Activated CD4-positive, alpha-beta T cell treated with anti-CD3 and anti-CD28 coated beads for 1 hour (primary cell): ENCODE measurements at regions not wholly inside any gene's neighbourhood (a gene's known extent, or its start where the extent isn't known, plus 50 kb on each side); places are given as distances from the start of the nearest gene placed in this dataset.

ENCODE experiments used
- DNase-seq: peaks from one replicate; pipeline ENCODE4 v3.0.0-alpha.2; 2020

DNA sequence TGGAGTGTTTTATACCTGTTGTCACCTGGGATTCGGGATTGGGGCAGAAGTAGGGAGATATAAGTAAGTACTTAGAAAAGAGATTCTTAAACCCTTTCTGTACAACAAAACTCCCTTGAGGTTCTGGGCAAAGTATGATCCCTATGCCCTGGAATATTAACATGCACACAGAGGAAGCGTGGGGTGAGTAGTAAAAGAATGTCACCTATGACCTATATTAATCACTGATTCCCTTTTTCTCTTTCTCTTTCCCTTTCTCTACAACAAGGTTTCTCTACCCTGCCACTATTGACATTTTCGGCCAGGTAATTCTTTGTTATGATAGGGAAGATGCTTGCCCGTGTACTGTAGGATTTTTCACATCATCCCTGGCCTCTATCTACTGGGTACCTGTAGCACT, 209.7 kb upstream of the PLET1 start:
- no peak for DNase-seq

DNA sequence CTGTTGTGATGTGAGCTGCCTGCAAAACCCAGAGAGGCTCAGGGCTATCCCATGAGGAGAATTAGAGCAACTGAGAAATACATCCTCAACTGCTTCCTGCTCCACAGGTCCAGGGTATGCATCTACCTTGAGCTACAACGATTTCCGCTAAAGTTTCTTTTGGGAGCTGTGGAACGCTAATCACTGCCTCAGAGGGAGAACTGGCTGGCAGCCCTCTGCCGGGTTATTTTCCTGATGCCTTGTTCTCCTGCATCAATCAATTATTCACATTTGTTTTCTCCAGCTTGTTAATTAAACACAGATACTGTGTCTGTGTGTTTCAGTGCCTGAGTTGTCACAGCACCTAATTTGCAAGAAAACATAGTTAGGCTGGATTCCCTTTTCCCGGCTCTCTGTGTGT, 211.1 kb upstream of the PLET1 start:
- DNase-seq, result no peak

DNA sequence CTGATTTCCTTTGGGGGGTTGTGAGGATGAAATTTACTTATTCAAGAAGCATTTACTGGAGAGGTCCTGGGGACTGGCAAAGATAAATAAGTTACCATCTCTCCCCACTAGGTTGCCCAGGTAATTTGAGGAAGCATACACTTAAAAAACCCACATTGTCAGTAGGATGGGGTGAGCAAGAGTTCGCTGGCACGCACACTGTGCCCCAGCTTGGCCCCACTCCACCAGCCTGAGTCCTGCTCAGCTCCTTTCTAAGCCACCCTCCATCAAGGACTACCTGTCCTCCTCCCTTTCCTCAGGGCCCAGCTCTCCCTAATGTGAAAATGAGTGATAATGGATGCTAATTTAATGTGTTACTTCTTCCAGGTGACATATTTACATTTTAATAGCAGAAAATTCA, 216.5 kb upstream of the PLET1 start:
- DNase-seq, result no peak

DNA sequence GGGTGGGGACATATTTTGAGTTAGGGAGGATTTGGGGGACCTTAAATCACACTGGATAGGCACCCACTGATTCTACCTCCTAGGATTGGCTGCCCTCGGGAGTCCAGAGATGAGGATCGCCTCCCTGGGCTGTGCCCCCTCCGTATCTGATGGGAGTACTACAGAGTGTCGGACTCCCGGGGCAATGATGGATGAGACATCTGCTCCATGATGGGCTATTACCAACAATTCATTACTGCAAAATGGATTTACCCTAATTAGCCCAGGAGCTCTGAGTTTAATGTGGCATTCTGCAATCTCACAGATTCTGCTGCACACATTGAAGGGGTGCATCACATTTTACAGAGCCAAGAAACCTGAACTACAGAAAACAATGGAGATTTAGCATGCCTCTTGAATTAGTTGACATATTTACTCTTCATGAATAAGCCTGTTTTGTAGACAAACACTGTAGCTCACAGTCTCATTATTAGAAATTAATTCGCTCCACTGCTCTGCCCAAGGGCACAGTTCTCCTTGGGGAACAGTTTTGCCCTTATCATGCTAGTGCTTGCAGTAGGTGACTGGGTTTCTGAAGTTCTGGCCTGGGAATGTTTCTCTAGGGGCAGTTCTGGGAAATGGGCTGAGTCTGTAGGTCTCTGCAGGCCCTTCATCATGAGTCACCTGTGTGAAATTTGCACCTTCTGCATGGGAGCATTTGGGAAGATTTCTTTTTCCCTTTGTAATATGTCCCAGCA, 217.1 kb upstream of the PLET1 start:
- DNase-seq, result no peak

DNA sequence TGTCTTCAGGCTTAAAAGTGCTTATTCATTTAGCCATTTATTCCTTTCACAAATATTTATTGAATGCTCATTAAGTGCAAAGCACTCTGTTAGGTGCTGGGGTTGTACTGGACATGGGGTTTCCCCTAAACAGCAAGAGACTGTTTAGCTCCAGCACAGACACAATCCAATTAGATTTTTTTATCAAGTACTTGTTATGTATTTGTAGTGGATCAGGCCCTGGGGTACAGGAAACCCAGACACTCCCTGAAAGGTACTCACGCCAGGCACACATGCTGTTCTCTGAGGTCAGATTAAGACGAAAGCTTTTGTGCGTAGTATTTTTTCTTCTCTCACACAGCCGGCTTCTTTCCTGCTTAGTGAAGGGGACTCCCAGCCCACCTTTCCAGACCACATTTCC, 218.1 kb upstream of the PLET1 start:
- DNase-seq, result no peak

DNA sequence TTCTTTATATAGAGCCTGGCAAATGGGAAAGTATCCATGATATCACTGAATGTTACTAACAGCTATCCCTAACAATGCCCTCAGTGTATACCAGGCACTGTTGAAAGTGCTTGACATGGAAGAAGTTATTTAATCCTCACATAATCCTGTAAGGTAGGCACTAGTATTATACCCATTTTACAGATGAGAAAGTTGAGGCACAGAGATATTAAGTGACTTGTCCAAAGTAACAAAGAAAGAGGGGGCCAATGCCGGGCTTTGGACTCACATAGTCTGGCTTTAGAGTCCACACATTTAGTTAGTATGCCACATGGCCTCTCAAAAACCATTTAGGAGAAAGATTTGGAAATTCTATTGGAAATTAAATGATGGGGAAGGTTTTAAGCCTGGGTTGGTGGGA, 220.8 kb upstream of the PLET1 start:
- DNase-seq, result no peak

DNA sequence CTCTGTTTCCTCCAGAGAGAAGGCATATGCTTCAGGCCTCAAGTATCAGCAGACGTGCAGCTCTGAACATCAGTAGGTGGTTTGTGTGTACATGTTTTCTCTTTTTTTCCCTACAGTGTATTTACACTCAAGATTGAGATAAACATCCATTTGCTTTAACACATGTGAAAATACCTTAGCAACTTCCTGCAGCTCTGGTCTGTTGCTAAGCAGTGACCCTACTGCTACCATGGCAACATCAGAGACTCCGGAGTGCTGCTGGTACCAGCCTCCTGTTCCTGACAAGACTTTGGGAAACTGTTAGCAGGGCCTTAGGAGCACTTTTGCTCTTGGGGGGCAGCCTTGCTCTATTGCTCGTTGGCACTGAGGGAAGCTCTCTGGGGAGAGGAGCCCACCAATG, 221.2 kb upstream of the PLET1 start:
- no peak for DNase-seq

DNA sequence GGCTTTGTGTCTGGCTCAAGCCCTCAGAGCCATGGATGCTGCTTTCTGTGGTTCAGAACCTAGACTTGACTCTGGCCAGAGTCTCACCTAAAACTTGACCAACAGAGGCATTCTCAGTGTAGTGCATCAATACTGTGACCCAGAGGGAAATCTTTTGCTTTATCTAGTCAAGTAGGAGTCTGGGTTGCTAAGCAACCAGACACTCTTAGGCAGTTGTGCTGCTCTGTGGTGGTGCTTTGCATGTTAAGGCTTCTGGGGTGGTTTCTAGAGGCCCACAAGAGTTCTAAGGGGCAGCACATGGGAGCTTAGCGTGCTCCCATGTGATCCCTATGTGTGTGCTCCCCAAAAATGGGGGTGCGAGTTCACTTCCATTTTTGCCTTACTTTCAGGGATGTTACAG, 224.6 kb upstream of the PLET1 start:
- DNase-seq, result no peak

DNA sequence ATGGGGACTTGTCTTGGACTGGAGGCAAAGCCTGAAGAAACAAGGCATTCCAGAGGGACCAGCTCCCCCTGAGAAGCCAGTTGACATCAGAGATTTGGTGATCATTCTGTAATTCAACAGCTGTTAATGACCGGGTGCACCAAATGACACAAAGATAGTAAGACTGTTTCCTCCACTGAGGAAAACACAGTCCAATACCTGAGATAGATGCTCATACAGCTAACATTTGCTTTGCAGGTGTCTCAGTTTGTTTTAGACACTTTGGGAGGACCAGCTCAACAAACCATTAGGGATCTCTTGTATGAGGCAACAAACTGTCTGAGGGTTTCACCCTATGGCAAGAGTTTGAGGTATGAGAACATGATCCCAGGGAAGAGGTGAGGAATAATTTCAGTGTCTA, 237.2 kb upstream of the PLET1 start:
- no peak for DNase-seq

DNA sequence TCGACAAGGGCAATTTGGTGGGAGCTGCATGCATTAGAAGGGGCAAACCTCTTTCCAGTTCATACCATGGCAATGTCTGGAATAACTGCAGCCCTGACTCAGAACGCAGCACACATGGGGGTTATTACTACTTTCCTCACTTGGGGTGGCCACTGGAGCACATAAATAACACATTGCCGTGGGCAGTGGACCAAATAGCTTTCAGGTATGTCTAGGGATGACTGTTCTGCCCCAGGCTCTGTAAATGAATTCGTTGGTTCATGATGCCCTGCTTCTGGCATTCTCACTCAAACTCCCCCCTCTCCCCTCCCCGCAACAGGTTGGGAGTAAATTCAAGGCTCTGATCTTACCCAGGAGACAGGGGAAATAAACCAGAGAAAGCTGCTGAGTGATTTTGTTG, 238.0 kb upstream of the PLET1 start:
- DNase-seq, result no peak

DNA sequence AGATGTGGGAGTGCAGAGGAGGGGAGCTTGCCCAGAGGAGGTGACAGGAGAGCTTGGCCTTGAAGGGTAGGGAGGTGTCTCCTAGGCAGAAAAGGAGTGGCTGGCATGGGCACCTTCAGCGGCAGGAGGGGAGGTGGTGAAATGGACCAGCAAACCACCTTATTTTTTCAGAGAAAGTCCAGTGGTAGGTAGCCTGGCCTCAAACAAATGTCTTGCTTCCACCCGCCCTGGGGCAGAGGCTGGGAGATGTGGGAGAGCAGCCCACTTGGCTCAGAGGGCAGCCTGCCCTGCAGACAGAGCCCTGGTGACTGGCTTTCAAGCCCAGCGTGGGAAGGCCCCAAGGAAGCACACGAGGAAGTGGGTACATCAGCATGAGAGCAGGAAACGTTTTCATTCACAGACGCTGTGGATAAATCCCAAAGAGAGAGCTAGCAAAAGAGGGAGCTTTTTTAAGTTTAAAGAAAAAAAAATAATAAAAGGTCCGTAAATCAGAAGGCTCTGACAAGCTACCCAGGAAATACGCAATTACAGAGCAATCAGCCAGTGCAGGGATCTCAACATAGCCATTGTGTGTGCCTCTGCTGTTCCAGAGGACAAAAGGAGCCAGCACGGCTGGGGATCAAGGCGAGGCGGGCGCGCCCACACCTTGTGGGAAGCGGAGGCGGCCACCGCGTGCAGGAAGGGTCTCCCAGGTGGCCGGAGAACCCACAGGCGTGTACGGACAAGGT, 238.7 kb upstream of the PLET1 start:
- no peak for DNase-seq

DNA sequence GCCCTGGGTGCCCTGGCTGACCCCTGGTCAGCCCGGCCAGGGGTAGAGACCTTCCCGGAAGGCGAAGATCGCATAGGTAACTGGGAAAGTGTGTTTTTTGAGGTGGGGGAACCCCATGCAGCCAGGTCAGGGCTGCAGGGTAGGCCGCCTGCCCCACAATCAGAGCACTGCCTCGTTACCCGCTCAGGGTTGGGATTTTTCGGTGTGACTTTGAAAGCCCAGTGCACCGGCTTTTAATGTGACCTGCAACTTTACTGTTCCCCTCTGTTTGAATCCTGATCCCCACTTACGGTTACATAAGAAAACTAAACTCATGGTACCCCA, 239.2 kb upstream of the PLET1 start:
- DNase-seq, result no peak

DNA sequence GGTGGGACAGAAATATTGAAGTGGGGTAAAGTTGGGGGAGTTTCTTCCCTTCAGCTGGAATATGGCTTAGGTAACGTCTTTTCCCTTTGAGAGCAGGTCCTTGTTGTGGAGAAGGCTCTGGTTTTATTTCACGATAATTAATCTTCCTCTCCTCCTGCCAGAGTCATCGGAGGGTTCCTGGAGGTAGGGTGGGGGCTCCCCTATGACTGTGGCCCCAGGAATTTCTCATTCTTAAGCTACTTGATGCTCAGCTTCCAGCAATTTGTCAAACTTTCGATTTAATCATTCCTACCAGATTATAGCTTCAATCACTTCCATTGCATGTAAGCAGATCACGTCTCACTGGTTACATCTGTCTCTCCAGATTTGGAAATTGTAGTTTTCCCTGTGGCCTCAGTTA, 242.8 kb upstream of the PLET1 start:
- DNase-seq, result no peak

DNA sequence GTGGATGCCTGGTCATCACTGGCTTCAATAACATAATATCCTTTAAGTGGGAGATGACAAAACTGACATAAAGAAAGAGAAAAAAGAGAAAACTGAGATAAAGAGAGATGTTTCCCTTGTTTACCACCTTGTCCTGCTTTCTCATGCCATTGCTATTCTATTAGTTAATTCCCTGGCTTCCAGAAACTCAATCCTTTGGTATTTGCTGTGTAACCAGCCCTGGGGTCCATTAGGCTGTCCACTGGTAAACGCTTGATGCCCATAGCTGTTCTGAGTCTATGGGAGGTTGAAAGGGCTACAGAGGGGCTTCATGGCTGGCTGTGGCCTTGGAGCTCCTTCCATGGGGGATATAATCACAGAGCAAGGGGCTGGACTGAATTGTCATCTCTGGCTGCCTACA, 243.4 kb upstream of the PLET1 start:
- DNase-seq, result no peak

DNA sequence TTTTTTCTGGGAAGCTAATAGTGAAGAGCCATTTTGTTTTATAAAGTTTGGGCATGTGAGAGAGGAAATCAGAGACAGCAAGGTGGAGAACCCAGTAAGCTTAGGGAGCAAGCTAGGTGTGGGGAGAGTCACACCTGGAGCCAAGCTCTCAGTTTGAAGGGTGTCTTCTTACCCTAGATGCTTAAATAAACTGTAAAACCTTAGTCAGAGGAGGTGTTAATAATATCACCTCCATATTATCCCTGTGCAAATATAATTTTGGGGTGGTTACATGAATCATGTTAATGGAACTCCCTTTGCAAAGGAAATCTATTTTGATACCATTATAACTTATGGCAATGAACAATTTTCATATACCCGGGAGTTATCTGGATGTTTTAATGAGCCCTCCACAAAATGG, 246.2 kb upstream of the PLET1 start:
- no peak for DNase-seq

DNA sequence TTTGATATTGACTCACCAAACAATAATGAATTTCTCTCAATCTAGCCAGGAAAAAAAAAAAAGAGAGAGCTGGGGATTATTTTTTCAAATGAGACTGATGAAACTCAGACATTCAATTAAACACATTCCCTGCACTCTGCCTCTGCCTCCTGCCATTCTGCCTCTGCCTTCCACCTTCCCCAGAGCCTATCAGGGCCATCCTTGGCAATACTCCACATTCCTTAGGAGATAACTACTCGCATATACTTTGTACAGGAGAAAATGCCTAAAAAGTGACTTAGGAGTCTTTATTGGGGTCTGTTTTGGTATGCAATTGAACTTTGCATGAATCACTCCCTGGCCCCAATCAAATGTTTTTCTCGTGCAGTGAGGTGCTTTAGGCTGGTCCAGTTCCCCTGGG, 246.6 kb upstream of the PLET1 start:
- no peak for DNase-seq

DNA sequence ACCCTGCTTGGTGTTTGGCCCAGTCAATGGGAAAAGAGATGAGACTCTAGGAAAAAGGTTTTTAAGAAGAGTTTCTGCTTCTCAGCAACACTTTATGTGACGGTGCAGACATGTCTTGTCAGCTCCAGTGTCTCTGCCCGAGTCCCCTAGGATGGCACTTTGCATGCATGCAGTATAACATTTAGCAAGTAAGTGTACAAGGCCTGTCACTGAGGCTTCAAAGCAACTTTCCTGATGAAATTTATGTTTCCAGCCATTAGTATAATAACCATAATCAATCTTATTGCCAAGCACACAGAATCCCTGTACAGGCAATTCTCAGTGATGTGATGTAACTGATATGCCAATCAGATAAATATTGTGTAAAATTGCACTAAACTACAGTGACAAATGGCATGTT, 248.1 kb upstream of the PLET1 start:
- no peak for DNase-seq

DNA sequence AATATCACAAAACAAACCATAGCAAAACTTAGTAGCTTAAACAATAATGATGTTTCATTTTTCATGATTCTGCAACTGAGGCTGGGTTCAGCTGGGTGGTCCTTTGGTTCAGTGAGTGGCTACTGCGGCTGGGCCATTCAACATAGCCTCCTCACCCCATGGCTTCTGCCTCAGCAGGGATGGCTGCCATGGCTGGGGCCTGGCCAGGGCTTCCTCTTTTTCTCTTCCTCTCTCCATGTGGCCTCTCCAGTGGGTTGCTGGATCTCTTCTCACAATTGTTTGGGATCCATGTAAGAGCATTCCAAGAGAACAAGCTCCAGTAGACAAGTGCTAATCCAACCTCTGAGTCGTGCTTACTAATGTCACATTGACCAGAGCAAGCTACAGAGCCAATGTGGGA, 248.6 kb upstream of the PLET1 start:
- DNase-seq, result no peak

DNA sequence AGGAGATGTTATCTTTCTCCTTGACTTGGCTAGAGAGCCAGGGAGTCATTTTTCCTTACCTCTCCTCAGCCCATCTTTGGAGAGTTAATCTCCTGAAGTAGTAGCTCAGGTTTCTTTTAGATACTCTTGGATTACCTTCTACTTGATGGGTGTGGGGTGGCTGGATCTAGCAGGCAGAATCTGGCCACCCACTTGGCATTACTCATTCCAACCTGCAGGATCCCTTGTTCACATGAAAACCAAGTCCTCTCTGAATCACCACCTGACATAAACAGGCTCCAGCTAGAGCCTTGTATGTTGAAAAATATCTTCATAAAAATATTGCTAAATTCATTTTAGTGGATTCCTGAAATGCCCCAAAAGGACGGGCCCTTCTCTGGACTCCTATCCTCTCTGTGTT, 250.6 kb upstream of the PLET1 start:
- DNase-seq, result no peak

DNA sequence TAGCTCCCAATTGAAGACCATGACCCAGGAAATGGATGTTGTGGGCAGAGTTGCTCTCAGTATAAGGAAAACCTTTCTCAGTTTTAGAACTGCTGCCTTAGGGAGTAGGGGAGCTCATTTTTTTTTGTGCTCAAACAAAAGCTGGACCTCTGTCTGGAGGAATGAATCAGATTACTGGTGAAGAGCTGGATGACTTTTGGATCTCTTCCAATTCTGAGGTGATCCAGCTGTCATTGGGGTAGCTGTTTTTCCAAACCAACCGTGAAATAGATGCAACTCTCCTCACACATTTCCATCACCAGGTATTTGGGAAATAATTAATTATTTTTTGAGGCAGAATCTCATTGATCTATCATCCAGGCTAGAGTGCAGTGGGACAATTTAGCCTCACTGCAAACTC, 251.3 kb upstream of the PLET1 start:
- no peak for DNase-seq

DNA sequence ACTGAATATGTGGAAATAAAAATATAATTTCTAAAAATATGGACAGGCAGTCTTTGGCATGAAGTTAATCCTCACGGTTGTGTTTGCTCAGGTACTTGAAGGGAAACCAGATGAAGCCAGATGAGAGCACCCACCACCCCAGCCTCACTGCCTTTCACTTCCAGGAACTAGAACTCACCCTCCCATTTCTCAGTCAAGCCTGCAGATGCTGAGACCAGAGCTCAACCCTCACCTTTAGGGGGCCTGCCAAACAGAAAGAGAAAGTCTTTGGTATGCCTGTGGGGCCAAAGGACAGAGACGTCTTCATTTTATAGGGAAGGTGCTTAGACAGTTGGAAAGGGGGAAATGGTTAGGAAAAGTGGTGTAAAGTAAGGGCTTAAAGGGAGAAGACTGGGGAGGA, 252.8 kb upstream of the PLET1 start:
- no peak for DNase-seq

DNA sequence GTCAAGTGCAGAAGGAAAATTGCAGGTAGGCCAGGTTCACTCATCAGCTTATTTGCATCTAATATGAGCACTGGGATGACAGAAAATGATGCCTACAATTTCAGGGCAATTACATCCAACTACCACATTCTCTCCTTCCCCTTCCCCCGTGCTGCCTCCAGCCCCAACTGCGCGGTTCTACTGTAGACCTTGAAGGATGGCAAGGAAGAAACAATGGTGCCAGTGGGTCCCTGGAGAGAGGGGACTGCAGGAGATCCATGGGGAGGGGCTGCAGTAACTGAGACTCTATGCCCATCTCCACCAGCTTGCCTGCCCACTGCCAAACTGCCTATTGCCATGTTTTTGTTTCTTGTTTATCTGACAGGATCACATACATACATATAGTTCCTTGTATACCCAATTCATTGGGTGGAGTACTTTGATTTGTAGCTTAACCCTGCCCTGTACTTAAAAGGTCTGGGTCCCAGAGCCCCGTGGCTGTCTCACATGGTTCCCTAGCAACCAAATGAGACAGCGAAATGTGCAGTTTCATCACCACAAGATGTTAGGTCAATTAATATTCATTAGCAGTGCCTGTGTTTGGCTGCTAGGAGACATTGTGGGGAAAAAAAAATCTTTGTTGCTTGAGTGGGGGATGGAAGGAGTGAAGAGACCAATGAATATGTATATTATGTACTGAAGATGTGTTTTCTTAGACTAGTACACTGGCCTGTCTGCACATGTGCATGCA, 253.5 kb upstream of the PLET1 start:
- no peak for DNase-seq

DNA sequence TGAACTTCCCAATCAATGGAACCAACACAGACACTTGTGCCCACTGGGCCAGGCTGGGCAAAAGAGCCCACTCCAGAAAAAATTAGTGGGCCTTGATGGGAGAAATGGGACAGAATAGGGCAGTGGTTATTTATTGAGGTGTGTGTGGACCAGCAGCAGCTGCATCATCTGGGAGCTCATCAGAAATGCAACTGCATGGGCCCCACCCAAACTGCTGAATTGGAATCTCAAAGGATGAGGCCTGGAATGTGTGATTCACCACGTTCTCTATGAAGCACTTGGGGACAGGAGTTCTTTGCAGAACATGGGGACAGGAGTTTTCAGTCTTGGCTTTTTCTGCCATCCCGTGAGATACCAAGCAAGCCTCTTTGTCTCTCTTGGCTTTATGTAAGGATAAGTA, 255.6 kb upstream of the PLET1 start:
- no peak for DNase-seq

DNA sequence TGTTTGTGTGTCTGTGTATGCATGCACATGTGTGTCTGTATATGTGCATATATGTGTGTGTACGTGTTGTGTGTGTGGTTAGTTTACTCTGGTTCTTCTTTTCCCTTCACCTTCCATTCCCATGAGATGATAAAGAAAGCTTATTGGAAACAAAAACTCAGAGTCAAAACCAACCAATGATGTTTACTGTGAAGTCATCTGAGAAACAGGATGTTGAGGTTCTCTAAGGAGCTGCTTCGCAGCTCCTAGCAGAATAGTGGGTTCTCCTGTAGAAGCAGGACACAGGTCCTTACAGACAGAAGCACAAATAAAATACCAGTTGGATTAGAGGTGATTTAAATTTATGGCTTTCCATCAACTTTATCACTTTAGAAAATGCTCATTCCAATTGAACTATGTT, 256.1 kb upstream of the PLET1 start:
- no peak for DNase-seq

DNA sequence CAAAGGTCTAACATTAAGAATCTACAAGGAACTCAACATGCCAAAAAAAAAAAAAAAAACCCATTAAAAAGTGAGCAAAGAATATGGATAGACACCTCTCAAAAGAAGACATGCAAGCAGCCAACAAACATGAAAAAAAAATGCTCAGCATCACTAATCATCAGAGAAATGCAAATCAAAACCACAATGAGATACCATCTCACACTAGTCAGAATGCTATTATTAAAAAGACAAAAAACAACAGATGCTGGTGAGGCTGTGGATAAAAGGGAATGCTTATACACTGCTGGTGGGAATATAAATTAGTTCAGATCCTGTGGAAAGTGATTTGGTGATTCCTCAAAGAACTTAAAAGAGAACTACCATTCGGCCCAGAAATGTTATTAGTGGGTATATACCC, 257.7 kb upstream of the PLET1 start:
- no peak for DNase-seq
